K562 (cell line): ENCODE measurements at regions not wholly inside any gene's neighbourhood (a gene's known extent, or its start where the extent isn't known, plus 50 kb on each side); places are given as distances from the start of the nearest gene placed in this dataset.

Source experiments
- BACH1 ChIP-seq: fragments of 200-800 bp; sonication (Bioruptor generic); IDR thresholded peaks from 2 replicates; pipeline ENCODE4 v1.6.1; 2016; ENCODE audit warnings: missing genetic modification characterization, missing compliant biosample characterization
- E2F3 ChIP-seq: fragments of 250-450 bp; sonication (Bioruptor Pico); IDR thresholded peaks from 2 replicates; pipeline ENCODE4 v1.4.0; 2020; ENCODE audit warnings: mild to moderate bottlenecking
- HDAC1 ChIP-seq, 2 experiments: fragments of 450-650 bp; IDR thresholded peaks; 2 replicates each; pipeline ENCODE4 v1.6.1; 2016 to 2017; ENCODE audit warnings: inconsistent platforms in 1 of 2, mild to moderate bottlenecking in 1 of 2, moderate library complexity in 1 of 2
- JUN ChIP-seq, 2 experiments: sonication (generic) in 1 of 2; formaldehyde crosslinking in 1 of 2; IDR thresholded peaks; 2 replicates each; pipeline versions ENCODE4 v1.6.1 to v1.8.0; 2012 to 2022; ENCODE audit warnings: borderline replicate concordance in 2 of 2, mild to moderate bottlenecking in 2 of 2, improper control_type of control experiment in 1 of 2, low read depth in 1 of 2, low read length in 1 of 2, missing genetic modification reagents in 1 of 2
- MIER1 ChIP-seq: fragments of 450-650 bp; IDR thresholded peaks from 2 replicates; pipeline ENCODE4 v1.6.1; 2016; ENCODE audit warnings: antibody characterized with exemption, mild to moderate bottlenecking, low read depth
- TEAD4 ChIP-seq, 2 experiments: sonication (generic) in 1 of 2; formaldehyde crosslinking in 1 of 2; IDR thresholded peaks; 2 replicates each; pipeline versions ENCODE4 v1.6.1 to v1.8.0; 2012 to 2022; ENCODE audit warnings: borderline replicate concordance in 1 of 2, inconsistent platforms in 1 of 2, low read length in 1 of 2, mild to moderate bottlenecking in 1 of 2, missing genetic modification reagents in 1 of 2
- ZSCAN29 ChIP-seq: fragments of 450-650 bp; IDR thresholded peaks from 2 replicates; pipeline ENCODE4 v1.6.1; 2017
- TF ChIP-seq, protein P1 (sequence below), 3 experiments: IDR thresholded peaks in 2 of 3; conservative IDR thresholded peaks in 1 of 3; 2 replicates each; pipeline ENCODE4 v1.5.1; 2011 to 2012; ENCODE audit warnings: low read length in 3 of 3, mild to moderate bottlenecking in 3 of 3, control low read depth in 2 of 3, improper control_type of control experiment in 1 of 3, inconsistent platforms in 1 of 3, low read depth in 1 of 3, mixed read lengths in 1 of 3, moderate library complexity in 1 of 3; ENCODE audit not compliant: insufficient read depth in 2 of 3
- TF ChIP-seq, protein P2 (sequence below): sonication (generic); formaldehyde crosslinking; IDR thresholded peaks from 2 replicates; pipeline ENCODE4 v1.9.0; 2022; ENCODE audit warnings: mild to moderate bottlenecking, missing genetic modification reagents
- TF ChIP-seq, protein P3 (sequence below): fragments of 450-650 bp; IDR thresholded peaks from 2 replicates; pipeline ENCODE4 v1.6.1; 2016; ENCODE audit warnings: missing biosample characterization, missing genetic modification characterization

DNA sequence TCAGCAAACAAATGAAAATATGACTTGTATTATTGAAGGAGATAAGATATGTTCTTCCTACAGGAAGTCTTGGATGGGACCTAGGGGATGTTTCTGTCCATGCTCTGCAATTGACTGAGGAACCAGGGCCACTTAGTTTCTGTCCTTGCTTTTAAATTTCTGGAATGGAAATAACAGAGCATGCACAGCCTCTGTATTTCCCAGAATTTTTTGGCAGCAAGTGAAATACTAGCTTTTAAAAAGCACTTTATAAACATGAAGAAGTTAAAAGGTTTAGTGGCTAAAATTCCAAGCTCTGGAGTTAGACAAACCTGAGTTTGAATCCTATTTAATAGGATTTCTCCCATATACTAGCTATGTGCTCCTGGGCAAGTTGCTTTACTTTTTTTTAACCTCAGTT lies 127.7 kb upstream of the FZD8 start:
- TF ChIP-seq BACH1 (tag) (no peak), E2F3 (CRISPR knock-in tag) (no peak), MIER1 (no peak), ZSCAN29 (no peak), TEAD4 (IDR thresholded peaks at IDR 0.05; ENCODE audit: low read length) (no peak), TEAD4 (CRISPR knock-in tag; IDR thresholded peaks at IDR 0.05; ENCODE audit: borderline replicate concordance) (no peak), HDAC1 (IDR thresholded peaks at IDR 0.05) (no peak), JUN (IDR thresholded peaks at IDR 0.05; ENCODE audit: borderline replicate concordance, low read depth, low read length) (no peak), JUN (CRISPR knock-in tag; IDR thresholded peaks at IDR 0.05; ENCODE audit: borderline replicate concordance) (no peak)
- TF ChIP-seq, protein P1, sequence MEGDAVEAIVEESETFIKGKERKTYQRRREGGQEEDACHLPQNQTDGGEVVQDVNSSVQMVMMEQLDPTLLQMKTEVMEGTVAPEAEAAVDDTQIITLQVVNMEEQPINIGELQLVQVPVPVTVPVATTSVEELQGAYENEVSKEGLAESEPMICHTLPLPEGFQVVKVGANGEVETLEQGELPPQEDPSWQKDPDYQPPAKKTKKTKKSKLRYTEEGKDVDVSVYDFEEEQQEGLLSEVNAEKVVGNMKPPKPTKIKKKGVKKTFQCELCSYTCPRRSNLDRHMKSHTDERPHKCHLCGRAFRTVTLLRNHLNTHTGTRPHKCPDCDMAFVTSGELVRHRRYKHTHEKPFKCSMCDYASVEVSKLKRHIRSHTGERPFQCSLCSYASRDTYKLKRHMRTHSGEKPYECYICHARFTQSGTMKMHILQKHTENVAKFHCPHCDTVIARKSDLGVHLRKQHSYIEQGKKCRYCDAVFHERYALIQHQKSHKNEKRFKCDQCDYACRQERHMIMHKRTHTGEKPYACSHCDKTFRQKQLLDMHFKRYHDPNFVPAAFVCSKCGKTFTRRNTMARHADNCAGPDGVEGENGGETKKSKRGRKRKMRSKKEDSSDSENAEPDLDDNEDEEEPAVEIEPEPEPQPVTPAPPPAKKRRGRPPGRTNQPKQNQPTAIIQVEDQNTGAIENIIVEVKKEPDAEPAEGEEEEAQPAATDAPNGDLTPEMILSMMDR (IDR thresholded peaks at IDR 0.05 in 2 of 3, conservative IDR thresholded peaks at IDR 0.05 in 1 of 3; ENCODE audit: insufficient read depth in 2 of 3, low read depth in 1 of 3, low read length in 3 of 3): no peak
- TF ChIP-seq, protein P2, sequence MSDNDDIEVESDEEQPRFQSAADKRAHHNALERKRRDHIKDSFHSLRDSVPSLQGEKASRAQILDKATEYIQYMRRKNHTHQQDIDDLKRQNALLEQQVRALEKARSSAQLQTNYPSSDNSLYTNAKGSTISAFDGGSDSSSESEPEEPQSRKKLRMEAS (CRISPR knock-in tag): no peak
- TF ChIP-seq, protein P3, sequence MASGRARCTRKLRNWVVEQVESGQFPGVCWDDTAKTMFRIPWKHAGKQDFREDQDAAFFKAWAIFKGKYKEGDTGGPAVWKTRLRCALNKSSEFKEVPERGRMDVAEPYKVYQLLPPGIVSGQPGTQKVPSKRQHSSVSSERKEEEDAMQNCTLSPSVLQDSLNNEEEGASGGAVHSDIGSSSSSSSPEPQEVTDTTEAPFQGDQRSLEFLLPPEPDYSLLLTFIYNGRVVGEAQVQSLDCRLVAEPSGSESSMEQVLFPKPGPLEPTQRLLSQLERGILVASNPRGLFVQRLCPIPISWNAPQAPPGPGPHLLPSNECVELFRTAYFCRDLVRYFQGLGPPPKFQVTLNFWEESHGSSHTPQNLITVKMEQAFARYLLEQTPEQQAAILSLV (tag): no peak
